ENCODE measurements at regions not wholly inside any gene's neighbourhood (a gene's known extent, or its start where the extent isn't known, plus 50 kb on each side); places are given as distances from the start of the nearest gene placed in this dataset.
"Not testable (repeated sequence)": the region's sequence is repeated elsewhere in the genome, so short reads cannot be mapped to it uniquely, and the experiment has no call there.

GRCh38 chr7:3135626-3136025 lies 92.0 kb upstream of the CARD11 start:
- DNase-seq, result no peak

GRCh38 chr7:3138206-3138605 lies 94.5 kb upstream of the CARD11 start:
- no peak for DNase-seq

DNA sequence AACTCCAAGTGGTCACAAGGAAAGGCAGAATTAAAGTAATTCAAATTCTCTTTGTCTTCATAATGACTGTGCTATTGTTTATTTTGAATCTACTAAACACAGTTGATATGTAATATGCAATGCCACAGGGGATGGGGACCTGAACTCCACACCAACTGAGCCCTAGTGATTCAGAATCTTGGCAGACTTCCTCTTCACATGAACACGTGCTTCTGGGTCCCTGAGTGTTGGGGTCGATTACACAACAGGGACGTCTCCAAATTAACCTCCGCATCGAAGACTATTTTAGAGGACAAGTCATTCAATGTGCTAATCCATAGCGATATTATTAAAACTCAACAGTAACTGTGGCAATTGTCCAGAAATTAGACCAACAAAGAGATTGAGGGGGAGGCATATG lies 95.3 kb upstream of the CARD11 start:
- no peak for DNase-seq

GRCh38 chr7:3140834-3141233 lies 97.2 kb upstream of the CARD11 start:
- DNase-seq, result no peak

GRCh38 chr7:3141326-3141725 lies 97.7 kb upstream of the CARD11 start:
- no peak for DNase-seq

DNA sequence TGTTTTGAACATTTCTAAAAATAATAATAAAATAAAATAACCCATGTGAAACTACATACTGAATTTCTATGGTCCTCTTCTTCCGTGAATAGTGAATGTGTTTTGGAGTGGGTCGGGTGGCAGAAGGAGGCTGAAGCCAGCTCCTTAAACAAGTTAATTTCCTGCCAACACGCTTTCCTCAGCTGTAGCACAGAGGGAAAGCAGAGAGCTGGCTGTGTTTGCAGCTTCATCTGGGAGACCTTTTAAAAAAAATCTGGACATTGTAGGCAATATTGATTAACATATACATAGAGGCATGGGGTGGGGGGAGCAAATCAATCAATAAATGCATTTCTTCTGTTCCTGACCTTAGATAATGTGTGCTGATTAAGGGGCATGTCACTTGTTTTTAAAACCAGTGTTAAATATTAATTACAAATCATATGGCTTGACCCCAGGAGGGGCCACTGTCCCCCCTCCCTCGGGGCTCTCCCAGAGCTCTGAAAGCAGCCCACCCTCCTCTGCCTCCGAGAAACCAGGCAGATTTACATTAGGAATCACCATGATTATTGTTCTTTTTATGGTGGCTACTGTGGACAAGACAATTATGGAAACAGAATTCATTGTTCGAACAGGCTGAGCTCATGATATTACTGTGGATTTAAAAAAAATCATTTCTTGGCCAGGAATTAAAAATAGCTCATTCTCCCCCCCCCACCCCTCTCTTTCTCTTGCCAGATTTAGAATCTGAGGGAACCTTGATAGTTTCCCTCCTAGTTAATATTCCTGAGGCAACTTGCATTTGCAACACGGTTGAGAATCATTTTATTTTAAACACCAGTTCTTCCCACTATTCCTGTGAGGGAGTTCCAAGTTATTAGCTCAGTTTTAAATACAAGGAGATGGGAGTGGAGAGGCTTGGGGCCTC lies 100.5 kb upstream of the CARD11 start:
- no peak for DNase-seq

DNA sequence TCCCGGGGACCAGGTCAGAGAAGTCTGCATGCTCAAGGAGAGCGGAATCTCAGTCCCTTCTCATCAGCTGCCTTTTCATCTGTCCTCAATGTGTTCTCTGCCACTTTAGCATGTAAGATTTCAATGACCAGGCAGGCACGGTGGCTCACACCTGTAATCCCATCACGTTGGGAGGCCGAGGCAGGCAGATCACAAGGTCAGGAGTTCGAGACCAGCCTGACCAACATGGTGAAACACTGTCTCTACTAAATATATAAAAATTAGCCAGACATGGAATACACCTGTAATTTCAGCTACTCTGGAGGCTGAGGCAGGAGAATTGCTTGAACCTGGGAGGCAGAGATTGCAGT lies 101.1 kb upstream of the CARD11 start:
- DNase-seq, result not testable (repeated sequence)

GRCh38 chr7:3146571-3147226 lies 103.0 kb upstream of the CARD11 start:
- DNase-seq, result no peak

GRCh38 chr7:3148471-3148870 lies 104.8 kb upstream of the CARD11 start:
- DNase-seq, result not testable (repeated sequence)

GRCh38 chr7:3149231-3149995 lies 105.7 kb upstream of the CARD11 start:
- DNase-seq, result no peak

DNA sequence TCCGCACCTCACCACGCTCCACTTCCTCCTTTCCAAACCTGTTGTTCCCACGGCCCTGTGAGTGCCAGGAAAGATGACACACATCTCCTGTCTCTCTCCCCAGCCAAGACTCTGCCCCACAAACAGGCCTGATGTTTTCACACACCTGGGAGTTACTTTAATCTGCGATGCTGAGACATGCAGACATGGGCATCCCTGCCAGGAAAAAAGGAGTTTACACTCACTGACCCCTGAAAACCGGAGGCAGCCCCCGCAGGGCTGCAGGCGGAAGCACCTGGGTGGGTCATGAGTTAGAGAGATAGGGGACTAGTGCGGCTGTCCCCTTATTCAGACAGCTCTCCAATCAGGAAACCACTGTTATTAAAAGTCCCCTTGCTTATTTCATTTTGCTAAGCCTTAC lies 106.4 kb upstream of the CARD11 start:
- DNase-seq, result no peak

- no peak for DNase-seq
Observed at GRCh38 chr7:3151784-3152183, 108.1 kb upstream of the CARD11 start.

- DNase-seq, result no peak
Observed at GRCh38 chr7:3152714-3153113, 109.0 kb upstream of the CARD11 start.

DNA sequence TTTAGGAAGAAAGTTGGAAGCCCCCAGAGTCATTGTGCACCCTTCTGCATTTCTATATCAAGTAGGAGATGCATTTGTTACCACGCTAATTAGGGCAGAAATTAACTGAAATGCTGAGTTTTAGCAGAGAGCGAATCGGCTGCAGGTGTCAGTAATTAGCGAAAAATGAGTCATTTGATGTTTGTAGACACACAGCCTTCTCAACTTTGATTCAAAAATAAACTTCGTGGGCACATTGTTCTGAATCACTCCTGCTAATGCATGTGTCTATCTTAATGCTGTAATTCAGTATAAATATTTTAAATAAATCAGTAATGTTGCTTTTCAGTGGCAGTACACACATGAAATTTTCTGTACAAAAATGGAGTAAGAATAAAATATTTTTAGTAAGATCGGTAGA lies 109.5 kb upstream of the CARD11 start:
- peak in 2 of 56 donors; percentile 22 to 32 for DNase-seq

- DNase-seq, result no peak
Observed at GRCh38 chr7:3154317-3154716, 110.7 kb upstream of the CARD11 start.

DNA sequence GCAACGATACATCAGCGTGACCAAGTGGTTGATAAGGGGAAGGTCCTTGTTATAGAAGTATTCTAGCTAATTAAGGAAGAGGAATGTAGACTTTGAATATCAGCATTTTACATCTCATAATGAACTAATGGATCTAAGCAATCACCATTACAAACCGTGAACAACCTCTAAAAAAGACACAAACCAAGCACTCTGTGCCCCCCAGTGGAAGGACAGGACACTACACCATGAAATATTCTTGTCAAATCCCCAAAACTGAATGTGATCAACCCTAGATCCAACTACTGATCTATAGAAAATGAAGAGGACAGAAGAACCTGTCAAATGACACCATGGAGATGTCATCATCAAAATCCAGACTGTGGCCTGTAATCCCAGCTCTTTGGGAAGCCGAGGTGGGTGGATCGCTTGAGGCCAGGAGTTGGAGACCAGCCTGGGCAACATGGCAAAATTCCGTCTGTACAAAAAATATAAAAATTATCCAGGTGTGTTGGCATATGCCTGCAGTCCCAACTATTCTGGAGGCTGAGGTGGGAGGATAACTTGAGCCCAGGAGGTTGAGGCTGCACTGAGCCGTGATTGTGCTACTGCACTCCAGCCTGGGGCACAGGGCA lies 111.3 kb upstream of the CARD11 start:
- peak in 2 of 56 donors; percentile 9 to 31 for DNase-seq

- no peak for DNase-seq
Observed at GRCh38 chr7:3156508-3156907, 112.8 kb upstream of the CARD11 start.

- no peak for DNase-seq
Observed at GRCh38 chr7:3157566-3158287, 114.1 kb upstream of the CARD11 start.

DNA sequence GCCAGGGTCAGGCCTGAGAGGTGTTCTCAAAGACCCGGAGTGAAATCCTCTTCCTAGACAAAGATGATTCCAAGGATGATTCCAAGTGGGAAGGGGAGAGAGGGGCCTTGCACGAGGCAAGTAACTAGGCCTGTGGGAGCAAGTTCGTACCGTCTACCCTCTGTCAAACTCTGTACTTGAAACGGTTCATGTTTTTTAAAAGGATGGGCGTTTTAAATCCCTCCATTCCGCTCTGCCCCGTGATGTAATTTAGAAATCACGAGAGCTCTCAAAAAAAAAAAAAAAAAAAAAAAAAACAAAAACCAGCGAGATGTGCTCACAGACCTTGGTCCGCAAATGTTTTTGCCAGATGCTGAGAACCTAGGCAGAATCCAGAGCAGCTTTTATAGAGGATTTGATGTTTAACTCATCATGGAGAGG lies 114.7 kb upstream of the CARD11 start:
- no peak for DNase-seq

DNA sequence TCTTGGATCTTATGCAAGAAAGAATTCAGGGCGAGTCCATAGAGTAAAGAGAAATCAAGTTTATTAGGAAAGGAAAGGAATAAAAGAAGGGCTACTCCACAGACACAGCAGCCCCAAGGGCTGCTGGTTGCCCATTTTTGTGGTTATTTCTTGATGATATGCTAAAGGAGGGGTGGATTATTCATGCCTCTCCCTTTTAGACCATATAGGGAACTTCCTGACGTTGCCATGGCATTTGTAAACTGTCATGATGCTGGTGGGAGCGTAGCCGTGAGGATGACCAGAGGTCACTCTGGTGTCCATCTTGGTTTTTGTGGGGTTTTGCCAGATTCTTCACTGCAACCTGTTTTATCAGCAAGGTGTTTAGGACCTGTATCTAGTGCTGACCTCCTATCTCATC lies 115.4 kb upstream of the CARD11 start:
- no peak for DNase-seq

DNA sequence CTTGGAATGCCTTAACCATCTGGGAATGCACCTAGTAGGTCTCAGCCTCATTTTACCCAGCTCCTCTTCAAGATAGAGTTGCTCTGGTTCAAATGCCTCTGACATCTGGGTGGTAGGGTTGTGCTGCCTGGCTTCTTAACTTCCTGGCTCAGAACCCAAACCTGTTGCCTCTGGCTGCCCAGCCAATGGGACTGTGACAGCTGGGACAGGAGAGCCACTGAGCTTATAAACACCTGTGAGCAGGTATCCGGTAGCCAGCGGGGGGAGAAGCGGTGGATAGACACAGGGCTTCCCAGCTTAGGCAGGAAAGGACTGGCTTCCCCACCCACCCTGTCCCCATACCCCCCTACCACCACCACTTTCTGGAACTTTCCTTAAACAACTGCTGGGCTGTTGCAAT lies 115.8 kb upstream of the CARD11 start:
- no peak for DNase-seq
